NCI-H128 (cell line): ENCODE measurements at regions not wholly inside any gene's neighbourhood (a gene's known extent, or its start where the extent isn't known, plus 50 kb on each side); places are given as distances from the start of the nearest gene placed in this dataset.

Experiments
- DNase-seq: peaks from one replicate; lab custom pipeline; 2025; ENCODE audit not compliant: unreplicated experiment; lab: John Stamatoyannopoulos, UW

DNA sequence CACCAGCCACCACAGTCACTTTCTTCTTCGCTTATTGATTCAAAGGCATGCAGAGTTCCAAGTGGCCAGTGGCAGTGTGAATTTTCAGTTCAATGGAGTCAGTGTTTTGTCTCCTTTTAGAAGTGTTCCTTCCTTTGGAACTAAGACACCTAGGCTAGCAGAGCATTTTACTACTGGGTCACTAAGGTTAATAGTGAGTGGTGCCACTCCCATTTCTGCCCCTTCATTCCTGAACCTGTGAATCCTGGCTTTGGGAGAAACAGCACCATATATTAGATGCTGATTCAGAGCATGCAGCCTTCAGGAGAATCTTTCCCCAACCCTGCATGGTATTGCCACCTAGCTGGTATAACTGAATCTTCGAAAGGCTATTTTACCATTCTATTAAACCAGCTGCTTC, 312.7 kb downstream of the HRH4 start:
- DNase-seq: no peak

DNA sequence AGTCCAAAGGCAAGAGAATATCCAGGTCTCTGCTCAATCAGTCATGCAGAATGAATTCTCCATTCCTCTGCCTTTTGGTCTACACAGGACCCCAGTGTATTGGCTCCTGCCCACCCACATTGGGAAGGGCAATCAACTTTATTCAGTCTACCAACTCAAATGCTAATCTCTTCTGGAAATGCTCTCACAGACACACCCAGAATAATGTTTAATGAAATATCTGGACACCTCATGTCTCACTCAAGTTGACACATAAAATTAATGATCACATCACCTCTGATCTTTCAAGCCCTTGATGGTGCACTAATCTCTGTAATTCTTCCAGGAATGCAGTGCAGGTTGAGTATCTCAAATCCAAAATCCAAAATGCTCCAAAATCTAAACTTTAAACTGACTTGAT, 315.6 kb downstream of the HRH4 start:
- DNase-seq: no peak

DNA sequence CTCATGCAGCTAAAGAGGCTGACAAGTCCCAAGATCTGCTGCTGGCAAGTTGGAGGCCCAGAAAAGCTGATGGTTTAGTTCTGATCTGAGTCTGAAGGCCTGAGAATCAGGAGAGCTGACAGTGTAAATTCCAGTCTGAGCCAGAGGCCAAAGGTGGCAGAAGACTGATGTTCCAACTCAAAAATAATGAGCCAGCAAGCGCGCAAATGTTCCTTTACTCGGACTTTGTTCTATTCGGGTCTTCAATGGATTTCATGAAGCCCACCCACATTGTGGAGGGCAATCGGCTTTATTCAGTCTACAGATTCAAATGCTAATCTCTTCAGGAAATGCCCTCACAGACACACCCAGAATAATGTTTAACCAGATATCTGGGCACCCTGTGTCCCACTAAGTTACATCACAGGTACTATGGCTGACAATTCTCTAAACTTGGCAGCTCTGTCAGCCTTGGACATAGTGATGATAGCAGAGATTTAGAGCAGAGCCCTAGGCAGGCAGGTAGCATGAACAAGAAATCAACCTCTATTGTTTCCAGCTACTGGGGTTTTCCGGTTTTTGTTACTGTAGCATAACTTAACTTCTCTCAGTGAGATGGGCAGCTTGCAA, 318.5 kb downstream of the HRH4 start:
- DNase-seq: no peak

DNA sequence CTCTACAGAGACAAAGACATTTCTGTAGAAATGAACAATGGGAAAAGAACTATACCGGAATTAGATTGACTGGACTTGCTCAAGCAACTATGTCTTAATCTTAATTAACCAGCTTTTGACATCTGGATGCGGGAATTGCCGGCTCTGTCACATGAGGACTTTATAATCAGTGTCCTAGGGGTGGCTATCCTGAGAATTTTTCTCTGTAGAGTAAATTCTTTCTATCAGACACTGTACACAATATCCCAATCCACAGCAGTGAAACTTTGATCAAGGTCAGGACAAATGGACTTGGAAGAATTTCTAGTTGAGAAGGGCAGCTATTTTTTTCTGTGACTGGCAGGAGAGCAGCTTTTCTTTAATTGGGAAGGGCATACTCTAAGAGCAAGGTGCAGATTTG, 322.1 kb downstream of the HRH4 start:
- DNase-seq: no peak

DNA sequence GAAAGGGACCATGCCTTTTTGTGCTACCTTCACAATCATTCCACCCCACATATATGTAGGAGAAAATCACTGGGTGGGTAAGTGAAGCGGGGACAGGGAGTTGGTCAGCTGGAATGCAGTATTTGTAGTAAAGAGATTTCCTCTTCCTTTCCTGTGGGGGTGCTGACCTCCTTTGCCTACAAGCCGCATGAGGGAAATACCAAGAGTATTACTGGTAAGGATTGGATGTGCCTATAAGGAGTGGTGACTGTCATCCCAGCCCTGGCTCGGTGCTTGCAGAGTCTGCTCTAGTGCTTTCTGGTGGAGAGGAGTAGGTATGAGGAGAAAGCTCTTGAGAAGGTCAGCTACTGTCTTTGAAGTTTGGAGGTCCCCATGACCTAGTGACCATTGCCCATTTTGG, 324.6 kb downstream of the HRH4 start:
- DNase-seq: no peak

DNA sequence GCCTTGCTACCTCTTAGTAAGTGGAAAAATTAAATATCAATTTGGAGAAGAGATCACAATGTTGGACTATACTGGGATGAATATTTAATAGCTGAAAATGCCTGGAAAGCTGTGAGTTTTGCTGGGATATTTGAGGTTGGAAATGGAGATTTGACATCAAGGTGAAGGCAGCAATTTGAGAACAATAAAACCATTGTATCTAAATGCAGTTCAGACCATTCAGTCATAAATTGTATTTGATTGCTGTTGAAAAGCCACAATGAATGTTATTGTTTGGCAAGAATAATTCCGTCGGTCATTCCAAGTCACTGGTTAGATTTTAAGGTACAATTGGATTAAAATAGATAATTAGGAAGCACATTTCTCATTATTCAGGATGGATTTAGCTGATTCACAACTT, 325.6 kb downstream of the HRH4 start:
- no peak for DNase-seq

DNA sequence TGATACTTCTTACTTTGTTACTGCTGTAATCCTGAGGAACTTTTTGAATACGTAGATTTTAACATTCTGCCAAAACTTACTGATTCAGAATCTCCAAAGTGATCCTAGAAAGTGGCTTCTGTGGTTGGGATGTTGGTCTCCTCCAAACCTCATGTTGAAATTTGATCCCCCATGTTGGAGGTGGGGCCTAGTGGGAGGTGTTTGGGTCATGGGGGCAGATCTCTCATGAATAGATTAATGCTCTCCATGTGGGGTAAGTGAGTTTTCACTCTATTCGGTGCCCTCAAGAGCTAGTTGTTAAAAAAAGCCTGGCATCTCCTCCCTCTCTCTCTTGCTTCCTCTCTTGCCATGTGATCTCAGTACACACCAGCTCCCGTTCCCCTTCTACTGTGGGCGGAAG, 329.9 kb downstream of the HRH4 start:
- DNase-seq: no peak

DNA sequence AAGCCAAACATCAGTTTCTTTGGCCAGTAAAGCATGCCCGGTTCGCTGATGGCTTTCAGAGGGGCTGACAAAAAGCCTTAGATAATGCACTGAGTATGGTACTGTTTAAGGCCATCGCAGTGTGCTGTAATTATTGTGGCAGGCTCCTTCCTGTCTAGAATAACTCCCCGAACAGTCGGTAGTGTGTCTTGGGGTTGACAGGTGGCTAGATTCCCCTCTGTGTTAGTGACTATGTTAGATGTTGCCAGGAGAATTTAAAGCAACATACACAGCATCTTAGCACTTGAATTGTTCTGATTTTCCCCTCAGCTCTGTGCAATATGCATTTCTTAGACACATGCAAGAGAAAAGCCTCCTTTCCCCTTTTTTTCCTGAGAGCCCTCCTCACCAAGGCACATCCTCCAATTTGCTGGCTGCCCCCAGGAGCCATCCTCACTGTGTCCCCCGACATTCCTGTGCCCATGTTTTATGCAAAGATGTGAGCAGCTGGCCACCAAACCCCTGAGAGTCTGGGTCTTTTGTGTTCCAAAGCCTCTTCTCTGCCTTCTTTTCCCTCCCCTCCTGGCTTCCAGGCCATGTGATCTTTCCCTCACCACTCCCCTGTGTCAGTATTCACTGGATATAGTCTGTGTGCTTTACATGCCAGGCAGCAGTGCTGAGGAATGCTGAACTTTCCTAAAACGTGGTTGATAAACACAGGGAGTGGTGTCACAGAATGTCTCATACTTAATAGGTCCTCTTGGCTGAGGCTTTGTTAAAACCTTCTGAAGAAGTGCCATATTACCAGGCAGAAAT, 331.5 kb downstream of the HRH4 start:
- no peak for DNase-seq

DNA sequence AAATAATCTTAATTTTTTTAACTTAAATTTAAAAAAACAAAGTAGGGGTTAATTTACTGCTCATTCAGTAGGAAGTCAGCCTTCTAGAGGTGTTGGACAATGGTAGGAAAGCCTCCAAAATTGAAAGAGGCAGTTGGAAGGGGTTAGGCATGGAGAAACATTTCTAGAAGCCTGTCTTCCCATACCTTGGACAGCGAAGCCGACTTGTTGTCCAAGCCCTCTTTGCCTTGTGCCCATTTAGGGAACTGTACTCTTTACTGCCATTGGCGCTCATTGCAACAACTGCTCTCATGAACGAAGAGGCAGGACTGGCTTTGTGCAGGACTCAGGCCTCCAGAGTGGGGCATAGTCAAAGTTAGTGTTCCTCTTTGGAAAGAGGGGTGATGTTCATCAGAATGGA, 333.3 kb downstream of the HRH4 start:
- DNase-seq: no peak

DNA sequence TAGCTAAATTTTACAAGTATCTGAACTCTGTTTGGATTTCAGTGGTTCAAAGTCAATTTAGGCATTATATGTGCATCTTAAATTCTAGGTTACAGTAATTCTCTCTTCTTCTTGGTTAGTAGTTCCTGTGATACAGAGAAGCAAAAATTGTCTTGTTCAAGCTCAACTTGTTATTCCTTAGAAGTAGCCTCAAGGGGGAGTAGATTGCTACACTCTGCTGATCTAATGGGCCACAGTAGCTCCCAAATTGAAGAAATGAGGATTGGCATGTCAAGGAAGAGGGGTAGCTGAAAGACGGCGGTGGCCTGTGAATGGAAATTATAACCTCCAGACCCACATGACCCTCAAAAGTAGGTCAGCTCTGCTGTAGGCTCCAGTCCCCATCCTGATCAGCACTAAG, 334.7 kb downstream of the HRH4 start:
- DNase-seq: no peak

DNA sequence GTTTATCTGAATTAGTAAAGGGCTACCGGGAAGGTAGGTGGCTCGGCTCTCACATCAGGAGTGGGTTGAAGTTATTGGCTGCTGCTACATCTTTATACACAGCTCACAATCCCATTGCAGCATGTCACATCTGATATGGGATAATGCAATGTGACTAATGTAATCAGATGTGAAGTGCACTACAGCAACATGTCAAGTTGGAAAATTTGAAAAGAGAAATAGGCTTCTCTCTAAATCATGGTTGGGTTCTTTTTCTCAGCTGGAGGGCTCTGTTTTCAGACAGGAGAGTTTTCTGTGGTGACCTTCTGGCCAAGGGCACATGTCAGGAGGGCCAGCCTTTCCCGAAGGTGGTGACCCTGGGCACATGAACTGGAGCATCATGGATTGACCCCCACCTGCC, 337.5 kb downstream of the HRH4 start:
- no peak for DNase-seq

DNA sequence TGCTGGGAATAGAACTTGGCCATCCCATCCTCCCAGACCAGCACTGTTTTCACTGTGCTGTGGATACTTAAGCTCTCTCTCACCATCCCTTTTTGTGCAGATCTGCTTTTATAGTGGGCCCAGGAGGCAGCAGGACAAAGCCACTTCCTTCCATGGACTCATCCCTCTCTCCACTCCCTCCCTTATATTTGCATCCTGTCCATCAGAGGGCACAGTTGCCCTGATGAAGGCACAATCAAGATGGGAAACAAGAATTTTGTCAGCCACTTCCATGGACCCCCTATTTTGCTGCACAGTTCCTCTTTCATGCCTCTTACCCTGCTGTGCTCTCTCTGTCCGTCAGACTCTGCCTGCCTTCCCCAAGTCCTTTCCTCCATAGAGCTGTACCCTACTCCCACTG, 338.7 kb downstream of the HRH4 start:
- DNase-seq: no peak

DNA sequence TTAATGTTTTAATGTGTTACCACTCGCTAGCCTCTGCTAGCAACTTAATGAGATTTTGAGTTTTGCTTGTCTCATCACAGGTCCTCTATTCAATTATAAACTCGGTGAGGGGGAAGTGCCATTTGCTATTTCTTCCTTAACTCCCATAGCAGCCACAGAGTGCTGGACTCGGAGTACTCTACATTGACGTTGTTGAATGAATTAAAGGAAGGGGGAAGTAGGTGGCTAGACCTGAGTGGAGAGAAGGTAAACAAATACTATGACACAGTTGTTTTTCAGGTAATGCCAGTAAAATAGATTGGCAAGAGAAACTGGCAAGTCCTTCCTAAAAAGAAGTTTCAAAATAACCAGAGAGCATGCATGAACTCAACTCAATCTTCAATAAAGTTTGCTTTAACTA, 339.3 kb downstream of the HRH4 start:
- DNase-seq: no peak

DNA sequence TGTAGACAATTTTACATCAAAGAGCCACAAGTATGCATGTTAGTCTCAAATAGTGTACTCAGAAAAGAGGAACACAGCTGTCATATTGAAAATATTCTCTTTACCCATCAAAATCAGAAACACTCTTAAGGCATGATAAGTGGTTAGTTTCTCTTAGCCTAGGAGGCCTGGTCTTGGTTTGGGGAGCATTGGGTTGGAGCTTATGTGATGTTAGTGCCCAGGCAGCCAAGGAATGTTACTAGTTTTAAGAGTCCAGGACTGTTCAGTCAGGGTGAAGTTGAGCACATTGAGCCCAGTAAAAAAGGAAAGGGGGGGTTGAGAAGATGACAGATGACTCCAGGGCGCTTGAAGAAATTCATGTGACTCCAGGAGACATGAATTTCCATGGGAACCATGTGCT, 340.6 kb downstream of the HRH4 start:
- no peak for DNase-seq

DNA sequence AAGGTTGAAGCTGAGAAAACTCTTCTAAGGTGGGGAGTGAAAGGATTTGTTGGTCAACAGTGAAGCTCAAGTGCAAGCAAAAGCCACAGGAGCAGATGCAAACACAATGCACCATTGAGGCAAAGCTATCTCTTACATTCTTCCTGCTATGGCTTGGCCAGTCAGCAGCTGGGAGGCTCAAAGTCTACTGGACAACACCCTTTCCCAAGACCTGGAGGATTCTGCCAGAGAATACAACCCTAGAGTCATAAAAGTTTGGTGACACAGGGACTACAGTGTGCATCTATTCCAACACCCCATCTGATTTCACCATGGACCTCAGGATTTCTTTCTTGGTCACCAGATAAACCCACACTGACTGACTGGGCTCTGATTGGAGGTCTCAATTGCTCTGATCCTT, 342.0 kb downstream of the HRH4 start:
- DNase-seq: no peak

DNA sequence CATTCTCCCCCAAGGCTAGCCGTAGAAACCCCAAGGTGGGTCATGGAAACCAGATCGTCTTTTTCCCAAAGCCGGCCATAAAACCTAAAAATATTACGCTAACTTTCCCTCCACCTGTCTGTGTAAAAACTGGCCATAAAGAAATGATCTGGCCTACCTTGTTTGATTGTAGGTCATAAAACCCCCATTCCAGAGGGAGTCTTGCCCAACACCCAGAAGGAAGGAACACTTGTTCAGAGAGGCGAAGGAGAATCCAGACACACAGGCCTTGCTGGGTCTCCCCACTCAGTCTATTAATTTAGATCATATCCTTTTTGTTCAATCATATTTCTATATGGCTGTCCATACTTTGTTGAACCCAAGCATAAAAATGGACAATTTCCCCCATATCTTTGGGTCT, 344.7 kb downstream of the HRH4 start:
- DNase-seq: no peak

DNA sequence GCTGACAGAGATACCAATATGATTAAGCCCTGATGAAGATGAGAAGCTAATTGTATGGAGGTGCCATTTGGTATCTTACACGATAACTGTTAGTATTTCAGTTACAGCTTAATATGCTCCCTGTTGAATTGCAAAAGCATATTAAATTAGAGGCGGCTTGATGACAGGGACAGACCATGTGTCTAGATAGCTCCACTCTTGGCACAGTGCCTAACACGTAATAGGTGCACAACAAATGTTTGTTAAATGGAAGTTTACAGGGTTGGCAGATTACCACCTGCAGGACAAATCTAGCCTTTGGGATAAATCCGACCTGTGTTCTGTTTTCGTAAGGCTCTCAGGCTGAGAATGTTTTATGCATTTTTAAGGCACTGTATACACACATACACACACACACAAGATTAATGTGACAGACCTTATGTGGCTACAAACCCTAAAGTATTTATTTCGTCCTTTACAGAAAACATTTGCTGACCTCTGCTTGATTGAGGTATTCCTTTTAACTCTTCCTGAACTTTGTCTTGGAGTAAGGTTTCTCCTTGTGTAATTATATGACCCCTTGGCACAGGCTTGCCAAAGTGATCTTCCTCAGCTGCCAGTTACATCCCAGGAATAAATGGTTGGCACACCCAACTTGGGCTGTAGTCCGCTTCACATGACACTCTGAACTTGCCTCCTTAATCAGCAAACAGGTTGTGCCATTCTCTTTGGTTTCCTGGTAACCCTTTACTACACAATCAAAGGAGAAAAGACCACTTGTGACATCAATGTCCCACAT, 348.9 kb downstream of the HRH4 start:
- no peak for DNase-seq

DNA sequence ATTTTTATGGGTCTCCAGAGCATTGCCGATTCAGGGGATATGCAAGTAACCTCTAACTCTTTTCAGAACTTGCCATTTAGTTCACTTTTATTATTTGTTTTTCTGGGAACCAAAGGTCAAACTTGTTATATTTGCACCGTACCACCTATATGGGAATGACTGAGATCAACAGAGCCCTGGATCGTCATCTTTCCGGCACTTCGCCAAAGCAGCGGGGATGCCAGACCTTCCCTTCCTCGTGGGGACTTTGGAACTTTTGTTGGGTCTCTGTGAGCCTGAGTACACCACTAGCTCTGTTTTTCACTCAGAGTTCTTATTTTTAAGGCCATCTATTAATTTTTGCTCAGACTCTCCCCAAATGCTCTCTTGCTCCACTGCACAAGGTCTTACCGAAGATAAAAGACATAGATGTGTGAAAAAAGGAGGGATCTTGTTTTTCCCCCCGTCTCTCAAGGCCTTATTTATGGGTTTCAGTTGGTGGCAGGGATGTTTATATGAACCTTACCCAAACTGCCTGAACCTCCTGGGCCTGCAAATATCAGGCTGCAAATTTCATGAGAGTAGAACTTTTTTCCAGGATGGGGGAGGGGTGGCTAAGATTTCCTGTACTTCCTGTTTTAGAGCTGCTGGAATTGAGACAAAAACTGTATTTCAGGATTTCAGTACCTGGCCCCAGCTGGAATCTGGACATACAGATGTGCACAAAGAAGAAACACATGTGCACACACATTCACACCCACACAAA, 350.3 kb downstream of the HRH4 start:
- no peak for DNase-seq

DNA sequence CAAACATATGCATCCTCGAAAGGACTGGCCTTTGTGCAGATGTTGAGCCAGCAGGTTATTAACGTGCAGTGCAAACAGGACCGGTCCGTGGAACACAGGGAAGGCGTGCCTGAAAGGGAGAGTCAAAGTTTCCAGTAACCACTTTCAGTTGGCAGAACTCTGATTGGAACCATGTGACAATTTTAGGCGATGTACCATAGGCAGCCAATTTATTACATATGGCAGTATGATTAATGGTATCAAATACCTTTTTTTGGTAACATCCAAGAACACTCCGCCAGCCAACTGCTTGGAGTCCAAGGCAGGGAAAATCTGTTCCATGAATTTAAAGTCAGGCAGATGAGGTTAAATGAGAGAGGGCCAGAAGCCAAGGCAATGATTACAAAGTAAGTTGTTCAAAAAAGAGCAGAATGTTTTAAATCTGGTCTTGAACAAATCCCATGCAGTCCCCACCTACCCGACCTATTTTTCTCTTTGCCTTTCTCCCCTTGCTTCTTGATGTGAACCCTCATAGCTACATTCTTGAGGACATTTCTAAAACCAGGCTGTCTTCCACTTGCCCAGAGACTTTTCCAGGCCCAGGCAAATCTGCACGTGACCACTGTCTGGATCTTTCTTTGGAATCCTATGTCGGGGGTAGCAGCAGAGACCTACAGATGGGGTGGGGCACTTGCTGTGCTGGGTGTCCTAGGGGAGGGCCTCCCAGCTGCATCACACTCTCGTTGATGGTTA, 351.7 kb downstream of the HRH4 start:
- no peak for DNase-seq

DNA sequence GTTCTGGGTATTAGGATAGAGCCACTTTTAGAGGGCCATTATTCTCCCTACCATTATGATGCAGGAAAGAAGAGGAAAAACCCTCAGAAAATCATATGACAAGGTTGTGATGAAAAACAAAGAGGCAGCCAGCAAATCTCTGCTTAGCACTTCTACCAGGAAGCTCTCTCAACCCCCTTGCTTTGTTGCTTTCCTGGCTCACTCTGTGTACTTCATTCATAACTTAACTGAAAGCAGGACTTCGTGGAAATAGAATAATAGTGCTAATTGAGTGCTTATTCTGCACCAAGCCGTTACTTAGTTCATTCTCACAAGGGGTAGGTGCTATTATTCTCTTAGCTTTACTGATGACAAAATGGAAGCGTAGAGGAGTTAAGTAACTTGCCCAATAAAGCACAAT, 354.1 kb downstream of the HRH4 start:
- DNase-seq: no peak

DNA sequence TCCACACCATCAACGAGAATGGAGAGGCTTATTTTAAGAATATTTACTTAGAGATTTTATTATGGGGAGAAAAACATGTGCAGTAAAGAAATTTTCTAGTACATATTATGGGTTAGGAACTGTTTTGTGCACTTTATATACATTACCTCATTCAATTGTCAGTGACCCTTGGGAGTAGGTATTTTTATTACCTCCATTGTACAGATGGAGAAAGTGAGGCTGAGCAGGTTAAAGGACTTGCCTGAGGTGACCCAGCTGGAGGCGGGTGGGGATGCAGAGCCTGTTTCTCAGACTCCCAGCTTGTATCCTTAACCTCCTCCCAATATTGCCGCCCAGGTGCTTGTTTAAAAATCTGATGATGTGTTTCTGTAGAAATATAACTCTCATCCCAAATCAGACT, 356.7 kb downstream of the HRH4 start:
- DNase-seq: no peak
